Lower lobe of right lung (tissue), 2 donors: ENCODE measurements at regions not wholly inside any gene's neighbourhood (a gene's known extent, or its start where the extent isn't known, plus 50 kb on each side); places are given as distances from the start of the nearest gene placed in this dataset.

Source experiments
- ATAC-seq, 2 donors: fragments of 200-7000 bp; cut with Tn5 transposase; one replicate each; pipeline ENCODE4 v1.9.1; 2020 to 2022; ENCODE audit warnings: mild to moderate bottlenecking in 2 of 2, moderate library complexity in 2 of 2
- DNase-seq: peaks from one replicate; pipeline ENCODE4 v3.0.0-alpha.2; 2020
- H3K27ac ChIP-seq: fragments of 200-600 bp; one replicate; pipeline ENCODE4 v1.8.0; 2022
- H3K27me3 ChIP-seq: fragments of 200-600 bp; one replicate; pipeline ENCODE4 v1.8.0; 2022; ENCODE audit warnings: low read depth
- H3K36me3 ChIP-seq: fragments of 200-600 bp; one replicate; pipeline ENCODE4 v1.8.0; 2022; ENCODE audit warnings: mild to moderate bottlenecking
- H3K4me1 ChIP-seq: fragments of 200-600 bp; one replicate; pipeline ENCODE4 v1.8.0; 2022
- H3K4me3 ChIP-seq: fragments of 200-600 bp; one replicate; pipeline ENCODE4 v1.8.0; 2022; ENCODE audit warnings: mild to moderate bottlenecking
- H3K9me3 ChIP-seq: fragments of 200-600 bp; one replicate; pipeline ENCODE4 v1.8.0; 2022
- CTCF ChIP-seq: fragments of 200-600 bp; IDR thresholded peaks from one replicate; pipeline ENCODE4 v1.8.0; 2022; ENCODE audit warnings: antibody characterized with exemption, mild to moderate bottlenecking
- intact Hi-C: fragments of 100-400 bp; cut with DNase I; formaldehyde crosslinking; loops from one replicate; pipeline ENCODE4 v1.11.0; 2022
- donor health status: DM: no; HTN: yes; CAD: no; lungs with severe emphysema.

DNA sequence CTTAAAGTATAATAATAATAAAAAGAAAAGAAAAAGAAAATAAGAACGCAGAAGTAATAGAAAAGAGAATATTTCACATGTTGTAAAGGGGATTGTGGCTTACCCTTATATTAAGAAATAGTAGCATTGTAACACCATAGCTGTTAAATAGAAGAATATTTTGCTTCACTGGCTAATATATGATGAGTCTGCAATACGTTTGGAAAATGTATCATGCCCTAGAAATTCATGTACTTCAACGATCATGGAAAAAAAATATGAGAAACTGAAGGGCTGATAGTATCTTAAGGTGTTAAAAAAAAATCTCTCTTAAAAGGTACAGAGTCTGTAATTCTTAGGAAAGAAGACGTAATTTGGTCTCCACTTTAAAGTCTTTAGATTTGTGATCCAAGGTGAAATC is 1390.5 kb upstream of the ADGRL2 start:
- no peak overlapping the region for H3K4me3 ChIP-seq
- H3K4me1 ChIP-seq: no peaks in the 10 kb centered on the region
- H3K27ac ChIP-seq: no peak overlapping the region
- H3K36me3 ChIP-seq: no peaks in the 10 kb centered on the region
- TF ChIP-seq CTCF: no peak
- no peaks in the 10 kb centered on the region for H3K9me3 ChIP-seq
- DNase-seq (no peak), ATAC-seq (no peak)
- intact Hi-C loops: no loop called here
- H3K27me3 ChIP-seq: no peaks in the 10 kb centered on the region

GRCh38 chr1:80403471-80403893 is 1397.0 kb upstream of the ADGRL4 start:
- no peak for DNase-seq
- intact Hi-C loops: no loop called here
- Histone ChIP-seq H3K36me3 (no peaks in the 10 kb centered on the region), H3K9me3 (no peaks in the 10 kb centered on the region), H3K27ac (no peak overlapping the region), H3K4me1 (no peaks in the 10 kb centered on the region), H3K27me3 (no peaks in the 10 kb centered on the region), H3K4me3 (no peak overlapping the region)
- no peak for TF ChIP-seq CTCF
- no peak for ATAC-seq

- no peaks in the 10 kb centered on the region for H3K9me3 ChIP-seq
- no peak for TF ChIP-seq CTCF
- no peak overlapping the region for H3K4me3 ChIP-seq
- no peak for ATAC-seq
- no peaks in the 10 kb centered on the region for H3K27me3 ChIP-seq
- no peaks in the 10 kb centered on the region for H3K36me3 ChIP-seq
- H3K4me1 ChIP-seq: no peaks in the 10 kb centered on the region
- H3K27ac ChIP-seq: no peak overlapping the region
- intact Hi-C loops: no loop called here
- no peak for DNase-seq
Measured at GRCh38 chr1:80402625-80403024, 1396.1 kb upstream of the ADGRL4 start.

- no peaks in the 10 kb centered on the region for H3K4me1 ChIP-seq
- no peaks in the 10 kb centered on the region for H3K36me3 ChIP-seq
- H3K27me3 ChIP-seq: no peaks in the 10 kb centered on the region
- TF ChIP-seq CTCF: no peak
- no peak overlapping the region for H3K27ac ChIP-seq
- DNase-seq: no peak
- no peak overlapping the region for H3K4me3 ChIP-seq
- no peak for ATAC-seq
- intact Hi-C loops: no loop called here
- no peaks in the 10 kb centered on the region for H3K9me3 ChIP-seq
Measured at GRCh38 chr1:80401757-80402156, 1395.2 kb upstream of the ADGRL4 start.

GRCh38 chr1:80392529-80392928 is 1386.0 kb upstream of the ADGRL4 start:
- no peak for TF ChIP-seq CTCF
- no peaks in the 10 kb centered on the region for H3K36me3 ChIP-seq
- no peak overlapping the region for H3K4me3 ChIP-seq
- no peaks in the 10 kb centered on the region for H3K4me1 ChIP-seq
- H3K27ac ChIP-seq: no peak overlapping the region
- peaks cover 7% of the 10 kb centered on the region for H3K9me3 ChIP-seq
- intact Hi-C loops: no loop called here
- DNase-seq (no peak), ATAC-seq (no peak)
- H3K27me3 ChIP-seq: no peaks in the 10 kb centered on the region

DNA sequence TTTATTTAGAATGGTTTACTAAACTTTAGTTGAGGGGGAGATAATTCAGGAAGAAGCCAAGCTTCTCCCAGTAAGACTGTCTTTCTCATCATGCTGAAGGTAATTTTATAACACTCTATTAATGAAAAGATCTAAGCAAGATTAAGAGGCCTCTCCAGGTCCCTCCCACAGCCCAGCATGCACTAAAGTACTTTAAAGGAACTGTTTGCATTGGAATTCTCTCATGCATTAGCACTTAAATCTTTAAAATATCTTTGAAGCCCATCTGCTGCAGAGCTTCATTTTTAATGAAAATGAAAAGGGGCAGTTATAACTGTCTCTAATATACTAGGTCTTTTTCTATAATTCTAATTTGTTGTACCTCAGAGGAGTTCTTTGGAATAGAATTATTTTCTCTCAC is 1379.1 kb upstream of the ADGRL4 start:
- no peaks in the 10 kb centered on the region for H3K36me3 ChIP-seq
- no peak overlapping the region for H3K27ac ChIP-seq
- no peak overlapping the region for H3K4me3 ChIP-seq
- ATAC-seq: no peak
- H3K4me1 ChIP-seq: no peaks in the 10 kb centered on the region
- no peak for DNase-seq
- peaks cover 7% of the 10 kb centered on the region for H3K9me3 ChIP-seq
- no peak for TF ChIP-seq CTCF
- H3K27me3 ChIP-seq: no peaks in the 10 kb centered on the region
- intact Hi-C loops: no loop called here
